HuH-7 (cell line): ENCODE measurements at regions not wholly inside any gene's neighbourhood (a gene's known extent, or its start where the extent isn't known, plus 50 kb on each side); places are given as distances from the start of the nearest gene placed in this dataset.
"Not testable (repeated sequence)": the region's sequence is repeated elsewhere in the genome, so short reads cannot be mapped to it uniquely, and the experiment has no call there.

Experiments
- DNase-seq: peaks from one replicate; pipeline ENCODE4 v3.0.0; 2011; ENCODE audit warnings: low spot score

DNA sequence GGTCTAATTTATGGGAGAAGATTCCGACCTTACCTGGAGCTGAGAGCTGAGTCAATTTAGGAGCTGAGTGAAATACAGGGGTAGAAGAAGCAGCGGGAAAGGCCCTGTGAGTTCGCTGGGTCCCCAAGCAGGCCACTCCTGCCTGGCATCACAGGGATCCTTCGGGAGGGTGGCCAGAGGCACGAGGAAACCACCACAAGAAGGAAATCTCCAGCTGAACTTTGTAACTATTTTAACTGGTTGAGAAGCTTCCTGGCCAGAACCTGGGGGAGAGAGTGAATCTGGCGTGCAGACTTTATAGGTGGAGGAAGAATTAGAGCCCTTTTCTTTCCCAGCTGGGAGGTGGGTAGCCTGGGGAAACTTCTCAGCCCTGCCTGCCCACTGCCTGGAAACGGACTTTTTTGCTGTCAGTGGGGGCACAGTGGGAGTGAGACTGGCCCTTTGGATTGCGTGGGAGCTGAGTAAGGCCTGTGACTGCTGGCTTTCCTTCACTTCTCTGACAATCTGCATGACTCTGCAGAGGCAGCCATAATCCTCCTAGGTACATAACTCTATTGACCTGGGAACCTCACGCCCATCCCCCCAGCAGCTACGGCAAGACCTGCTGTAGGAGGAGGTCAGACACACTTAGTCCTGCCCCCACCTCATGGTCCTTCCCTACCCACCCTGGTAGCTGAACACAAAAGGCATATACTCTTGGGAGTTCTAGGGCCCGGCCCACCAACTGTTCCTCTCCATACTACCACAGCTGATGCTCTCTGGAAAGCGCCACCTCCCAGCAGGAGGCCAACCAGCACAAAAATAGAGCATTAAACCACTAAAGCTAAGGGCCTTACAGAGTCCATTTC lies 340.7 kb downstream of the CNTN3 start:
- no peak for DNase-seq

DNA sequence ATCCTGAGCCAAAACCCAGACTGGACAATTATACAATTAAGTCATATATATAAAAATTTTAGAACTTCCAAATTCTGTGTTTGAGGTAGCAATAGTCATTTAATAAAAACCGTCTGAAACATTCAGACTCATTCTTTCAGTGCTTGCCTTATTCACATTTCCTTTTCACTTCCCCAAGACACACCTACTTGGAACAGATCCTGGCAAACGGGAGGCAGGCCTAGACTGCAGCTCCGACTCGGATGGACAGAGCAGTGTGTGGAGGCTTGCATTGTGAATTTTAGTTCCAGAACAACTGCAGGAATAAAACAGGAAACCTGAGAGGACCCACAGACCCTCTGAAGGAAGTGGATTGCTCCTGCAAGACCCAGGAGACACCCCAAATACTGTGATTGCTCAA lies 341.4 kb downstream of the CNTN3 start:
- no peak for DNase-seq

- DNase-seq, result no peak
Measured at GRCh38 chr3:74271541-74271940, 342.9 kb downstream of the CNTN3 start.

DNA sequence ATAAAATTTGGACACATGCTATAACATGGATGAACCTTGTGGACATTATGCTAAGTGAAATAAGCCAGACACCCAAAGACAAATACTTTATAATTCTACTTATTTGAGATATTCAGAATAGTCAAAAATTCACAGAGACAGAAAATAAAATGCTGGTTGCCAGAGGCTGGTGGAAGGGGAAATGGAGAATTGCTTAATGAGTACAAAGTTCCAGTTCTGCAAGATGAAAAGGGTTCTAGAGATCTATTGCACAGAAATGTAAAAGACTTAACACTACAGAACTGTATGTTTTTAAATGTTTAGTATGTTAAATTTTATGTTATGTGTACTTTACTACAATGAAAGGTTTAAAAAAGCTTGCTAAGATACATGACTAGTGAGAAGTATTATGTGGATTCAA lies 344.8 kb downstream of the CNTN3 start:
- no peak for DNase-seq

DNA sequence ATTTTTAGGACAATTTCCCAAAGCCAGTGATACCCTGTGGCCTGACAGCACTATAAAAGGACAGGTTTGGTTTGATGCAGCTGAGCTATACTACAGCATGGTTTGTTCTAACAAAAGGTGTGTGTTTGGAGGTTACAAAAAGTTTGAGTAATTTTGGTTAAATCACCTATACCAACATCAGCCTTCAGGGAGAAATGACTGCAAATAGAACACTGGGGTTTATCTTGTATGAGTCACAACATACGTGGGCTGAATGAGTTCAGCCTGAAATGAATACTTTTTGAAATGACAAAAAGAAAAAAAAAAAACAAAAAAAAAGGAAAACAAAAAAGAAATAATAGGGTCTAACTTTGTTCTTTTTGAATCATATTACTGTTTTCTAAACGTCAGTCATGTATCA lies 345.7 kb downstream of the CNTN3 start:
- DNase-seq, result no peak

DNA sequence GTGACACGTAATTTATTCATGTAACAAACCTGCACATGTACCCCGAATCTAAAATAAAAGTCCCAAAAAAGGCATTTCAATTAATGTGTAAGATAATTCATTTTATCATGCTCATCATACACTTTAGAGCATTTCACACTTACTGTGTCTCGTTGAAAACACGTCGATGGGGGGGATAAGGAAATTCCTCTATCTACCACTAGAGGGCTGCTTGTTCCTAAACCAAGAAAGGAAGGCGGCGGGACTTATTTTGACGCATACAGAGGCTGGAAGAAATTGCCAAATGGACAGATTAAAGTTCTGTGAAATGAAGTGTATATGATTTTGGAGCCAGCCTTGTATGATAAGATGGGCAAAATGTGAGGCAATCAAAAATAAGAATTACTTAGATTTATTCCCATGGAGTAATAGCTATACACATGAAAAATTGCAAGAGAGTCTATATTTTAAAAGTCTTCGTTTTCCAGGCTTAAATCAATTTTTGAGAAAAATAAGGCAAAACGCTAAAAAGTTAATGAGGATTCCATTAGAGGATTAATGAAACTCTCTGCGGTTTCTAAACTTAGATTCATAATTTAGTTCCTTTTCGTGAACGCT lies 346.8 kb downstream of the CNTN3 start:
- DNase-seq, result peak; percentile 1

DNA sequence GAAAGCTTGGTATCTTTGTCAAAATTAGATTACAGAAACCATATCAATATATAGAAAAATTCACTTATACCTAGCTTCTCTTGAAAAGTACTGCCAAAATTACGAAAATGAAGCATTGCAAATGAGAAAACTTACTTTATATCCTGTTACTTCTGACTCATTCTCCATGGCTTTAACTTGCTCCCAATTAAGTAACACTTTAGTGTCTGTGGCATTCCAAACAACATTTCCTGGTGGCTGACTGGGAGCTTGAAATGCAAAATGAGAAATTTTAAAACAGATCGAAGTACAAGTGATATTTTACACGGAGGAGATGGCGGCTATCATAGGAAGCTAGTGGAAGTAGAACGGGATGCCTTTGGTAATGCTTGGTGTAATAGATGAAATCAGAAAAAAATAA lies 347.3 kb downstream of the CNTN3 start:
- no peak for DNase-seq

- DNase-seq, result no peak
Measured at GRCh38 chr3:74265069-74265468, 349.4 kb downstream of the CNTN3 start.

DNA sequence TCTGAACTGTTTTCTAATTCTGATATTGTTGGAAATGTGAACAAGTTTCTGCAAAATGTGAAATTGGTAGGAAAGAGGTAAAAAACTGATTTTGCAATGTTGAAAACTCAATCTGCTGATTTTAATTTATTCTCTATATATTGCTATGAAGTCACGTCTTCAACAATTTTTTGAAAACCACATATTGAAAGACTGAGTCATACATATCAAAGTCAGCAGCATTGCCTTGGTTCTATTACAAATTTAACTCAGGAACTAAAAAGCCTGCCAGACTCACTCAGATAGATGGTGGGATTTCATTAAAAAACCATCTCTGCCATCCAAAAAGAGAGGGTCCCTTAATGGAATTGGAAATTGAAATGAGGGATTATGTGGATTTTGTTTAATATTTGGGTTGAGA lies 351.4 kb downstream of the CNTN3 start:
- no peak for DNase-seq

DNA sequence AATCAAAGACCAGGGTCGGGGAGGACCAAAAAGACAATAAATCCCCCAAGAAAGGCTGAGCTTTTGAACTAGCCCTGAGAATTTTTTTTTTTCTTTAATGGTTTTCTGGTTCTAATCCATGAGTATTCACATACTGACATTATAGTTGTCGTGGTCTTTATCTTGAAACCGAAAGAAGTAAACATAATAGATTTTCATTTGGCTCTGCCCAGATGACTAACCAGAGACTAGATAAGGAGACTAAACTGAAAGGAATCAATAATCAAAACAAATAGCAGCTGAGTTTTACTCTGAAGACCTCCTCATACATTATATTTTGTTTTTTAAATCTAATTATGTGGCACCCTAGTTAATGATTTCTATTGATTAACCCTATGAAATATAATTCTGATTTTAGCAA lies 381.4 kb downstream of the CNTN3 start:
- DNase-seq, result no peak

DNA sequence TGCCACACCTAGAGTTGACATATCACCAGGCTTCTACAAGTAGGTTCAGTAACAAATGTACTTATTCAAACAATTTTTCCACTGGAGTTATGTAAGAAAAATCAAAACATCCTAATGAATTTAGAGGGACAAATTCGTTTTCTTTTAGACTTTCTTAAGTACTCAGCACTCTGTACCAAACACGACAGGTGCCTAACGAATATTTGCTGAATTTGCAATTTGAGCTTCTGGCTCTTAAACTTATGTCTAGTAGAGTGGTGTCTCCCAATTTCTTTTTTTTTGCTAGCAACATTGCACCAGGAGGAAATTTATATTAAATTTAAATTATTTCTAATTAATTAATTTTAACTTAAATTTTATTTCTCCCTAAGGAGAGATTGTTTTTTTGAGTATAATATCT lies 397.0 kb downstream of the CNTN3 start:
- no peak for DNase-seq

GRCh38 chr3:74214286-74214685 lies 400.2 kb downstream of the CNTN3 start:
- DNase-seq, result no peak

DNA sequence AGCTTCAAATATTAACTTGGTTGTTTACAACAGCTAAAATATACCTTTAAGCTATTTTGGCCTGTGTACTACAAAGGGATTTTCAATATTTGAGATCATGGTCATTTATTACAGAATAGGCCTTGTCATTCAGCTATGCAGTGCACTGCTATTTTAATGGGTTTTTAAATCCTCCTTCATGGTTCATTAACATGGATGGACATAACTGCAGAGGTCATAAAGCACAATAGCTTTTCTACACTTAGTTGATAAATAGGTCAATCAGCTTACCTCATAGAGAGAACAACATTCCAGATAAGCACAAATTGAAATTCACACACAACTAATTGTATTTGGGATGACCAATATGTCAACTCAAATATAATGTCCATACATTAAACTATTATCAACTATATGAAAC lies 403.7 kb downstream of the CNTN3 start:
- no peak for DNase-seq

GRCh38 chr3:74200952-74201351 lies 413.5 kb downstream of the CNTN3 start:
- DNase-seq, result no peak

- not testable (repeated sequence) for DNase-seq
Measured at GRCh38 chr3:74178664-74179063, 435.8 kb downstream of the CNTN3 start.

- DNase-seq, result no peak
Measured at GRCh38 chr3:74173090-74173489, 441.4 kb downstream of the CNTN3 start.

DNA sequence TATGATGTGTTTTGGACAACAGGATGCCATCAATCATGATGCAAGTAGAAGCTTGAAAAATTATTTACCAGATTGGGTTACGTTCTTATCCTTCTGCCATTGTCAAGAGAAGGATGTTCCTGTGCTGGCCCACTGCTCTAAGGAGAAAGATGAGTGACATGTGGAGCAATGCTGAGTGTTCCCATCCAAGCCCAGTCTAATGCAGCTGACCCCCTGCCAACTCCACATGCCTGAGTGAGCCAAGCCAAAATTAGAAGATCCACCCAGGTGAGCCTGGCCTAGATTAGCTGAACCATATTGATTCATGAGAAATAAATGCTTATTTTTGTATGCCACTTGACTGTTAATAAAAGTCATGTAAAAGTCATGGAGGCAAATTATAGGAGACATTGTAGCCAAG lies 446.5 kb downstream of the CNTN3 start:
- no peak for DNase-seq

DNA sequence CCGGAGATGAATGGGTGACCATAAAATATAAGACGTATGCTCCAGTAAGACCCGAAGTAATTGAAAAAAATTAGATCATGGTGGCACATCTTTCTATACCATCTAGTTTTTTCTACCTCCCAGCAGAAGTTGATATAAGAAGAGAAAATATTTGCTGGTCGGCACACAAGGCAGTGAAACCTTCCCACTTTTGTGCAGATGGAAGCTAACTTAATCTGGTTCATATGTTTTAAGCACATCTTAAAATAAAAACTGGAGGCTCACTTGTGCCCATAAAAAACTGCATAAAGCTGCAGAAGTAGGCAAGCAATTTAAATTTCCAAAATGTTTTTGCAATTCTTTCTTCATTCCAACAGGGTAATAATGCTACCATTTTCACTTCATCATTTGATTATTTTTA lies 449.2 kb downstream of the CNTN3 start:
- DNase-seq, result no peak

DNA sequence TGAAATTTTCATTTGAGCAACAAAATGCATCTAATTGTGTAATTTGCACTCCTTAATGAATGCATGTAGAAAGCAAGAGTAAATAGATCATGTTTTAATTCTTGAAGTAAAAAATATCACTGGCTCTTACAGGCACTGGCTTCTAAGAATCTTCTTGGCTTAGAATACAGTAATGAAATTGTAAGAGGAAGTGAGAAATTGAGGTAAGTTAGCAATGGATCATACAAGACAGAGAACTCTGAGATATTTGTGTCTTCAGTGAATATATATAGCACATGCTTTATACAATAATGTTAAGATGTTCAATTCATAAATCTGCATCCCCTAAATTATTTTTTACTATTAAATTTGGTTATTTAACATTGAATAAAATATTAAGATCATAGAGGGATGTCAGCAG lies 465.0 kb downstream of the CNTN3 start:
- DNase-seq, result no peak

DNA sequence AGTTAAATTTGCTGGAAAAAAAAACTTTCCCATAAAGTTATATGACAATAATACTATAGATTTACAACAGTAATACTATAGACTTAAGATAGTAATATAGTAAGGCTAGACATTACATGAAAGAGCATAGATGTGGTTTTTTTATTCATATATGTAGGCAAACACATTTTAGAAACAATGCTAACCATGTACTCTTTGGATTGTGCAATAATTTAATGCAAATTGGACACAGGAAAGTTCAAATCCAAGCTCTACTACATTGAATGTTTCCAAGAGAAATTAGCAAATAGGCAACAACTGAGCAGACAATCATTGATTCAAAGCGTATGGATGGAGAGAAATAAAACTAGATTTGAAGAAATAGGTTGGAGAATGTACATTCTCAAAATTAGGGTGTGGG lies 469.2 kb downstream of the CNTN3 start:
- no peak for DNase-seq

- DNase-seq, result no peak
Measured at GRCh38 chr3:74139648-74140047, 474.8 kb downstream of the CNTN3 start.

DNA sequence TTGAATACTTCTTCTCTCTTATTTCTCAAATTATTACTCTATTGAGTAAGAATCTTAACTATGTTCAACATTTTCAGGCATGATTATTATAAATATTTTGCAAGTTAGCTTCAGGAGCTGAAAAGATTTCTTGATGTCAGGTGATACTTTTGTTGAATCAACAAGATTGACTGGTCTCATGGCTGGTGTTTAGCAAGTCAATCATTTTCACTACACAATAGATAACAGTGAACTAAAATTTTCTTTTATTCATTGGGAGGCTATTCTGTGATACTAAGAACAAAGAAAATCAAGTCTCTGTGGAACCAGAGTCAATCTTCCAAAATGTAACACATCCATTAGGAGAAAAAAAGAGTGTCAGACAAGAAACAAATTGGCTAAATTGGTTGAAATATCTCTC lies 476.7 kb downstream of the CNTN3 start:
- DNase-seq, result no peak

DNA sequence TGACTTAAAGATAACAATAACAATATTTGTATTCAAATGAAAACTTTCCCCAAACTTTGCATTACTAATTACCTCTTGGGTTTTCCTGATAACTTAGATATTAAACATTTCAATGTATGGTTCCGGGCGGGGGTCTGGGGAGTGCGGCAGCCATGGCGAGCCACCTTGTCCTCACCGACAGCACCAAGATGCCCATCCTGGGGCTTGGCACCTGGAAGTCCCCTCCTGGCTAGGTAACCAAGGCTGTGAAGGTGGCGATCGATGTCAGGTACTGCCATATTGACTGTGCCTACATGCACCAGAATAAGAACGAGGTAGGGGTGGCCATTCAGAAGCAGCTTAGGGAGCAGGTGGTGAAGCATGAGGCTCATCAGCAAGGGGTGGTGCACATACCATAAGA lies 478.7 kb downstream of the CNTN3 start:
- no peak for DNase-seq

GRCh38 chr3:74134831-74135230 lies 479.6 kb downstream of the CNTN3 start:
- DNase-seq, result no peak
